ENCODE measurements at regions not wholly inside any gene's neighbourhood (a gene's known extent, or its start where the extent isn't known, plus 50 kb on each side); places are given as distances from the start of the nearest gene placed in this dataset.

GRCh38 chr2:147614471-147614870 lies 230.4 kb upstream of the ACVR2A start:
- Histone ChIP-seq H3K27ac (ENCODE audit: low read depth, low read length) (no peak overlapping the region), H3K4me3 (ENCODE audit: insufficient read depth, low read depth, low read length) (no peak overlapping the region), H4K20me1 (ENCODE audit: insufficient read depth, low read length) (no peaks in the 10 kb centered on the region), H2AFZ (ENCODE audit: low read depth, low read length) (no peak overlapping the region), H3K36me3 (ENCODE audit: insufficient read depth, low read length) (no peaks in the 10 kb centered on the region), H3K79me2 (ENCODE audit: insufficient read depth, low read length) (no peaks in the 10 kb centered on the region), H3K27me3 (ENCODE audit: insufficient read depth, low read length) (no peaks in the 10 kb centered on the region), H3K4me1 (ENCODE audit: insufficient read depth, low read length) (no peaks in the 10 kb centered on the region), H3K4me2 (ENCODE audit: low read length) (no peak overlapping the region), H3K9me3 (ENCODE audit: insufficient read depth, low read depth, low read length) (no peaks in the 10 kb centered on the region), H3K9ac (ENCODE audit: low read length) (no peak overlapping the region)
- Mint-ChIP-seq H3K36me3 (ENCODE audit: low read depth, unreplicated experiment) (no peaks in the 10 kb centered on the region), H3K4me3 (ENCODE audit: unreplicated experiment) (no peak overlapping the region), H3K27me3 (ENCODE audit: low read depth, unreplicated experiment) (peaks cover 2% of the 10 kb centered on the region), H3K27ac (ENCODE audit: unreplicated experiment) (no peak overlapping the region), H3K4me1 (ENCODE audit: low read depth, unreplicated experiment) (peaks cover 2% of the 10 kb centered on the region), H3K9me3 (ENCODE audit: unreplicated experiment) (no peaks in the 10 kb centered on the region)
- DNase-seq (ENCODE audit: low read depth) (no peak), FAIRE-seq (no peak)
- no peak for TF ChIP-seq CTCF (IDR thresholded peaks at IDR 0.05; ENCODE audit: insufficient read depth, low read depth, low read length)
- no peak for TF ChIP-seq EZH2 (IDR thresholded peaks at IDR 0.05; ENCODE audit: insufficient read depth, low read length)

DNA sequence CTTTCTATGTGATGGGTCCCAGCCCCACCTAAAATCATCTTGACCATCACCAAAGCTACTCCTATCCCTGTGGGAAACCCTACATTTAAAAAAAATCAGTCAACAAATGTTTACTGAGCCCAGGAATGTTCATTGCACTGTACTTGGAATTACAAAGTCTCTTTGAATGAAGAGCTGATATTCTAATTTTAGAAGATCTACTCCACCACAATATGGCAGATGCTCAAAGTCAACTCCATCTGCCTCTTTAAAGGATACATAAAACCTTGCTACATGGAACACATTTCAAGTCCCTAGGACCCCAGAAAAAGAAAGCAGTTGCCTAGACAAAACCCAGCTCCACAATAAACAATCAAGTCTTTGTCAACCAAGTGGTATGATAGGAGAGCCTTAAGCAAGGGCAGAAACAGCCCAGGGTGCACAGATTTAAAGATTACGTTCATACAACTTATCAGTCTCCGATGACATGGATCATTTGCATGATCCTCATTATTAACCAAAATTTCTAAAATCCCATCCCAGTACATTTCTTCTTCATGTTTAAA lies 234.3 kb upstream of the ACVR2A start:
- H3K36me3 Mint-ChIP-seq (ENCODE audit: low read depth, unreplicated experiment) = no peaks in the 10 kb centered on the region
- Histone ChIP-seq H2AFZ (ENCODE audit: low read depth, low read length) (no peak overlapping the region), H3K4me1 (ENCODE audit: insufficient read depth, low read length) (no peaks in the 10 kb centered on the region), H3K4me3 (ENCODE audit: insufficient read depth, low read depth, low read length) (no peak overlapping the region), H4K20me1 (ENCODE audit: insufficient read depth, low read length) (no peaks in the 10 kb centered on the region), H3K36me3 (ENCODE audit: insufficient read depth, low read length) (no peaks in the 10 kb centered on the region), H3K27me3 (ENCODE audit: insufficient read depth, low read length) (no peaks in the 10 kb centered on the region), H3K27ac (ENCODE audit: low read depth, low read length) (no peak overlapping the region), H3K79me2 (ENCODE audit: insufficient read depth, low read length) (no peaks in the 10 kb centered on the region), H3K9ac (ENCODE audit: low read length) (no peak overlapping the region), H3K4me2 (ENCODE audit: low read length) (no peak overlapping the region), H3K9me3 (ENCODE audit: insufficient read depth, low read depth, low read length) (no peaks in the 10 kb centered on the region)
- TF ChIP-seq EZH2 (IDR thresholded peaks at IDR 0.05; ENCODE audit: insufficient read depth, low read length) = no peak
- TF ChIP-seq CTCF (IDR thresholded peaks at IDR 0.05; ENCODE audit: insufficient read depth, low read depth, low read length) = no peak
- FAIRE-seq (no peak), DNase-seq (ENCODE audit: low read depth) (no peak)
- H3K4me3 Mint-ChIP-seq (ENCODE audit: unreplicated experiment) = no peak overlapping the region
- no peaks in the 10 kb centered on the region for H3K9me3 Mint-ChIP-seq (ENCODE audit: unreplicated experiment)
- peaks cover 6% of the 10 kb centered on the region for H3K4me1 Mint-ChIP-seq (ENCODE audit: low read depth, unreplicated experiment)
- no peak overlapping the region for H3K27ac Mint-ChIP-seq (ENCODE audit: unreplicated experiment)
- H3K27me3 Mint-ChIP-seq (ENCODE audit: low read depth, unreplicated experiment) = no peaks in the 10 kb centered on the region

- Mint-ChIP-seq H3K4me1 (ENCODE audit: low read depth, unreplicated experiment) (peaks cover 4% of the 10 kb centered on the region), H3K4me3 (ENCODE audit: unreplicated experiment) (no peak overlapping the region), H3K27me3 (ENCODE audit: low read depth, unreplicated experiment) (no peaks in the 10 kb centered on the region), H3K36me3 (ENCODE audit: low read depth, unreplicated experiment) (no peaks in the 10 kb centered on the region), H3K9me3 (ENCODE audit: unreplicated experiment) (no peaks in the 10 kb centered on the region), H3K27ac (ENCODE audit: unreplicated experiment) (no peak overlapping the region)
- no peaks in the 10 kb centered on the region for H3K79me2 ChIP-seq (ENCODE audit: insufficient read depth, low read length)
- FAIRE-seq = no peak
- no peaks in the 10 kb centered on the region for H3K27me3 ChIP-seq (ENCODE audit: insufficient read depth, low read length)
- H3K4me2 ChIP-seq (ENCODE audit: low read length) = no peak overlapping the region
- H3K27ac ChIP-seq (ENCODE audit: low read depth, low read length) = no peak overlapping the region
- no peaks in the 10 kb centered on the region for H3K9me3 ChIP-seq (ENCODE audit: insufficient read depth, low read depth, low read length)
- no peaks in the 10 kb centered on the region for H3K4me1 ChIP-seq (ENCODE audit: insufficient read depth, low read length)
- H2AFZ ChIP-seq (ENCODE audit: low read depth, low read length) = no peak overlapping the region
- H3K36me3 ChIP-seq (ENCODE audit: insufficient read depth, low read length) = no peaks in the 10 kb centered on the region
- H3K4me3 ChIP-seq (ENCODE audit: insufficient read depth, low read depth, low read length) = no peak overlapping the region
- H3K9ac ChIP-seq (ENCODE audit: low read length) = no peak overlapping the region
- H4K20me1 ChIP-seq (ENCODE audit: insufficient read depth, low read length) = no peaks in the 10 kb centered on the region
- TF ChIP-seq EZH2 (IDR thresholded peaks at IDR 0.05; ENCODE audit: insufficient read depth, low read length) (no peak), CTCF (IDR thresholded peaks at IDR 0.05; ENCODE audit: insufficient read depth, low read depth, low read length) (no peak)
- DNase-seq (ENCODE audit: low read depth) = no peak
Measured at GRCh38 chr2:147609301-147609700, 235.5 kb upstream of the ACVR2A start.

Data from astrocyte (in vitro differentiated cells and primary cell).